NCI-H460 (cell line): ENCODE measurements at regions not wholly inside any gene's neighbourhood (a gene's known extent, or its start where the extent isn't known, plus 50 kb on each side); places are given as distances from the start of the nearest gene placed in this dataset.
"Not testable (repeated sequence)": the region's sequence is repeated elsewhere in the genome, so short reads cannot be mapped to it uniquely, and the experiment has no call there.

Experiments used
- DNase-seq: peaks from one replicate; pipeline ENCODE4 v3.0.0-alpha.2; 2016; ENCODE audit warnings: low read depth; ENCODE audit errors: extremely low read depth

DNA sequence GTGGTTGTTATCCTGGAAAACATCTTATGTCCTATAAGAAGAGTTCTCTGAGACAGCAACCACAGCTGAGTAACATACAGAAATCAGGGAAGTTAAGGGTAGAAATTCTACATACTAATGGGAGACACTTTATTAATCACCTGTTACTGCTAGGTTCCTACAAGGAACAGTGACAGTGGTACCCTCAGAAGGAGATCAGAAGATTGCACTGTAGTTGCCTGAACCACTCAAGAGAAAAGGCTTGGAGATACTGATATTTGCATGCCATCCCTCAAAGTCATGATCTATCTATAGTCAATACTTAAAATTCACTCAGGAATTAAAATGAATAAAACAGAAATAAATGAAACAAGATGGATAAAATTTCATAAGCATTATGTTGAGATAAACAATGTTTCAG, 136.0 kb downstream of the LMLN start:
- no peak for DNase-seq

DNA sequence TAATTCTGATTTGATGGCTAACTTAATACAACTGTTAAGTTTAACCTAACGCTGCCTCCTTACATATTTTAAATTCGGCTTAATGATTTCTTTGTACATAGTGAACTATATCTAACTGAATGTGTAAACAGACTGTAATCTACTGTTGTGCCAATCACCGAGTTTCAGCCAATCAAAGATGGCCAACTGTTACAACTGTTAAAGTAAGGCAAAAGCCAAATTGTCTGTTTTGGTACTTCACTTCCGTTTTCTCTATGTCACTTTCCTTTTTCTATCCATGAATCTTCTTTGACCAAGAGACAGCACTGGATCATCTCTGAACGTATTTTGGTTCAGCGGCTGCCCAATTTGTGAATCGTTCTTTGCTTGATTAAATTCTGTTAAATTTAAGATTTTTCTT, 137.0 kb downstream of the LMLN start:
- no peak for DNase-seq

DNA sequence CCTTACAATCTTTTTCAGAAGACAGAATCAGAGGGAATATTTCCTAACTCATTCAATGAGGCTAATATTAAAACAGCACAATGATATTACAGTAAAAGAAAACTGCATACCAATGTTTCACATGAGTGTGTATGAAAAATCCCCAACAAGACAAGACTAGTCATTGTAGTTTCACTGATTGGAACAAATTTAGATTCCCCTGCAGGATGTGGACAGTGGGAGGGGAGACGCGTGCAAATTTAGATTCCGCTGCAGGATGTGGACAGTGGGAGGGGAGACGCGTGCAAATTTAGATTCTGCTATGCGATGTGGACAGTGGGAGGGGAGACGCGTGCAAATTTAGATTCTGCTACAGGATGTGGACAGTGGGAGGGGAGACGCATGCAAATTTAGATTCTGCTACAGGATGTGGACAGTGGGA, 138.7 kb downstream of the LMLN start:
- DNase-seq = not testable (repeated sequence)

DNA sequence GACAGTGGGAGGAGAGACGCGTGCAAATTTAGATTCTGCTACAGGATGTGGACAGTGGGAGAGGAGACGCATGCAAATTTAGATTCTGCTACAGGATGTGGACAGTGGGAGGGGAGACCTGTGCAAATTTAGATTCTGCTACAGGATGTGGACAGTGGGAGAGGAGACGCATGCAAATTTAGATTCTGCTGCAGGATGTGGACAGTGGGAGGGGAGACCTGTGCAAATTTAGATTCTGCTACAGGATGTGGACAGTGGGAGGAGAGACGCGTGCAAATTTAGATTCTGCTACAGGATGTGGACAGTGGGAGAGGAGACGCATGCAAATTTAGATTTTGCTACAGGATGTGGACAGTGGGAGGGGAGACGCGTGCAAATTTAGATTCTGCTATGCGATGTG, 143.1 kb downstream of the LMLN start:
- DNase-seq = not testable (repeated sequence)

DNA sequence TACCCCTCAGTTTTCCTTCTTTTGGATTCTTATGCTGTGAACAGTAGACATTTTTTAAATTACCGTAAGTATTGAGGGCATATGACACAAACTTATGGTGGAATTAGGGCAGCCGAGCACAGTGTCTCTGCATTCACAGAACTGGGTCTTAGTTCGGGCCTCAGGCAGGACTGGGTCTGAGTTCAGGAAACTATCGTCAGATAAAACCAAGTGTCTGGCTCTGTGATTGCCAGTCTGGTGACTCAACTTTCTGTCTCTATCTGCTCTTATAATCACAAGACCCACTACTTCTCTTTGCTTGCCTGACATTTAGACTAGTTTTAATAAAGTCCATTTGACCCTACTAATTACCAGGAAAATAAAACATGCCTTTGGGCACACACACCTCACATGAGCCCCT, 146.2 kb downstream of the LMLN start:
- no peak for DNase-seq

DNA sequence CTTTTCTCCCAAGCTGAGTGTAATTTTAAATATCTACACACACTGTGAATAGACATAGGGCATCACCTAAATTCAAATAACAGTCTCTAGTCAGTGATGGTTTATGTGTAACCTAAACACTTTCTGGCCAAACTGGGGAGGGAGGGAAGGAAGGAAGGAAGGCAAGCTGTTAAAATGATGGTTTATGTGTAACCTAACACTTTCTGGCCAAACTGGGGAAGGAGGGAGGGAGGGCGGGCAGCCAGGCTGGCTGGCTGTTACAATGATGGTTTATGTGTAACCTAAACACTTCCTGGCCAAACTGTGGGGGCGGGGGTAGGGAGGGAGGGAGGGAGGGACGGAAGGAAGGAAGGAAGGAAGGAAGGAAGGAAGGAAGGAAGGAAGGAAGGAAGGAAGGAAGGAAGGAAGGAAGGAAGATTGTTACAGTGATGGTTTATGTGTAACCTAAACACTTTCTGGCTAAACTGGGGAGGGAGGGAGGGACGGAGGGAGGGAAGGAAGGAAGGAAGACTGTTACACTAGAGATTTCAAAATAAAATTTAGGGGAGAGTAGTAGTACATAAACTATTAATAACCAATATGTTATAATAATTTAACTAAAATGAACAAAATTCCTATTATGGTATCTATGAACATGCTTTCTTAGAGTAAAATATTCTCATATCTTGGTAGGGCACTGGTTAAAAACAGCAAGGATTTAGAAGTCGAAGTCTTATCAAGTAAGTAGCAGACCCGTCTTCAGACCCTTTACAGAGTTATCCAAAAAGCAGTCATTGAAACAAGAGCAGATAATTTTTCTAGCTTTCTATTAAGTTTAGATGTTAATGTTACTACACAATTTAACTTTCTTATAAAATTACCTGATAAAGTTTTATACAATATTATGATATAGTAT, 148.1 kb downstream of the LMLN start:
- DNase-seq = no peak

DNA sequence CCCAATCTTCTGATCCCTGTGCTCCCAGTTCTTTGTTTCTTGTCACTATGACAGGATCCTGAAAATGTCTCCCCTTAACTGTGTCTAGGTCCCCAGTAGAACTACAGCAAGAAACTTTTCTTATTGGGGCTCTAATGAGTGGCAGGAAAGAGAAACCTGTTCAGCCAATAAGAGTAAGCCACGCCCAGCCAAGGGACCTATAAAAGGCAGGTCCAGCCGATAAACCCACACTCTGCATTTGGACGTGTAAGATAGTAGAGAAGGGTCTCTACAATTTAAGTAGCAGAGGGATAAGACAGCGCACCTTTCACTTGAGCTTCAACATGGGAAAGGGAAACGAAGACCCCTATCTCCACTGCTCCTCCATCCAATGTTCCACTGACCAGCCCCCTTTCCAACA, 149.9 kb downstream of the LMLN start:
- no peak for DNase-seq

DNA sequence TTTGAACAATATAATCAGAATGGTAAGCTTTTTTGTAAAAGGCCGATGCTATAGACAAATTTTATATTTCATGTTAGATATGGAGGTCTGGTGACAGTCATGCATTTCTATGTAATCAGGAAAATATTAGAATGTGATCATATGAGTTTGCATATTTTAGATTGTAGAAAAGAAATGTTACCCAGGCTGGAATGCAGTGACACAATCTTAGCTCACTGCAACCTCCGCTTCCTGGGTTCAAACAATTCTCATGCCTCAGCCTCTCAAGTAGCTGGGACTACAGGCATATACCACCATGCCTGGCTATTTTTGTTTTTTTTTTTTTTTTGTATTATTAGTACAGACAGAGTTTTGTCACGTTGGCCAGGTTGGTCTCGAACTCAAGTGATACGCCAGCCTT, 152.0 kb downstream of the LMLN start:
- no peak for DNase-seq

DNA sequence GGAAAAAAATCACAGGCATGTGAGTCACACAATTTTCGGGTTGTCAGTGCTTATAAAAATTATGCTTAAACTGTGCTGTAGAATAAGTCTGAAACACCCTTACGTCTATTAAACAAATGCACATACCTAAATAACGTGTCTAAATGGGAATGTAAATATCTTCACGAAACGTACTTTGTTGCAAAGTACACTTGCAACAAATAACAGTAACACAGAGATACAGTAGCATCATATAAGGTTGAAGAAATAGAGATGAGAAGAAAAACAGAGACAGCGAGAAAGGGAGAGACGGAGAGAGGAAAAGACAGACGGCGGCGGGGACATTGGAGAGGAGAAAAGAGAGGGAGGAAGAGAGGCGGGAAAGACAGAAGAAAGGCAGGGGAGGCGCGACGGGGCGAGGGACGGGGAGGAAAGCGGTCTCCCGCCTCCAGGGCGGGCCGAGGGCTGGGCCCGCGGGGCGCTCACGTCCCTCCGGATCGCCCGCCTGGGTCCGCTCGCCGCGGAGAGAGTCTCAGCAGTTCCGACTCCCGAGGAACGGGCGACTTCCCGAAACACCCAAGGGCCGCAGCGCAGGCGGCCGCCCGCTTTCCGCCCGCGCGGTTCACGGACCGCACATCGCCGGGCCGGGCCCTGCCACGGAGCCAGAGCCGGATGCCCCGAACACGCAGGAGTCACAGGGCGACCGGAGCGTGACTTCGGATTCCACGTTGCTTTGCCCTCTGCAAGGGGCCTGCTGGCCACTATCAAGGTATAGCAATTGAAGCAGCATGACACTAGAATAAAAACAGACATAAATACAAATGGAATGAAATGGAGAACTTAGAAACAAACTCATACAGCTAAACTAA, 153.4 kb downstream of the LMLN start:
- no peak for DNase-seq

DNA sequence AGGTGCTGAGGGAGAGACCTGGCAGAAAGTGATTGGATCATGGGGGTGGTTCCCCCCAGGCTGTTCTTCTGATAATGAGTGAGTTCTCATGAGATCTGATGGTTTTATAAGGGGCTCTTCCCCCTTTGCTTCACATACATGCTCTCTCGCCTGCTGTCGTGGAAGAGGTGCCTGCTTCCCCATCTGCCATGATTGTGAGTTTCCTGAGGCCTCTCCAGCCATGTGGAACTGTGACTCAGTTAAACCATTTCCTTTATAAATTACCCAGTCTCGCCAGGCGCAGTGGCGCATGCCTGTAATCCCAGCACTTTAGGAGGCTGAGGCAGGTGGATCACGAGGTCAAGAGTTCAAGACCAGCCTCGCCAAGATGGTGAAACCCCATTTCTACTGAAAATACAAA, 154.5 kb downstream of the LMLN start:
- not testable (repeated sequence) for DNase-seq

DNA sequence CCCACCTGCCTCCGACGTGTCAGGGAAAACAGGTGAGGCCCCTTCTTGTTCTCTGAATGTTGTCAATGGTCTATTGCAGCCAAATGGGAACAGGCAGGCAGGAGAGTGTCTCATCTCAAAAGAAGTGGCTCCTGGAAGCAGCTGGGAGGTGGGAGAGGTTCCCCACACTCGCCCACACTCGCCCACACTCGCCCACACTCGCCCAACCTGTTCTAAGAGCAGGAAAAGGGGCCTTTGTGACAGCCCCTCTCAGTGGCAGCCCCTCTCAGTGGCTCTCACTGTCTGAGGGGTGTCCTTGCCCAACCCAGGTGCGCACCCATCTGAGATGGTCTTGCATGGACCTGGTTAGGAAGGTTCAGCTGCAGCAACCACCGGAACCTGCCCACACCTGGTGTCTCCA, 162.2 kb downstream of the LMLN start:
- DNase-seq = not testable (repeated sequence)

DNA sequence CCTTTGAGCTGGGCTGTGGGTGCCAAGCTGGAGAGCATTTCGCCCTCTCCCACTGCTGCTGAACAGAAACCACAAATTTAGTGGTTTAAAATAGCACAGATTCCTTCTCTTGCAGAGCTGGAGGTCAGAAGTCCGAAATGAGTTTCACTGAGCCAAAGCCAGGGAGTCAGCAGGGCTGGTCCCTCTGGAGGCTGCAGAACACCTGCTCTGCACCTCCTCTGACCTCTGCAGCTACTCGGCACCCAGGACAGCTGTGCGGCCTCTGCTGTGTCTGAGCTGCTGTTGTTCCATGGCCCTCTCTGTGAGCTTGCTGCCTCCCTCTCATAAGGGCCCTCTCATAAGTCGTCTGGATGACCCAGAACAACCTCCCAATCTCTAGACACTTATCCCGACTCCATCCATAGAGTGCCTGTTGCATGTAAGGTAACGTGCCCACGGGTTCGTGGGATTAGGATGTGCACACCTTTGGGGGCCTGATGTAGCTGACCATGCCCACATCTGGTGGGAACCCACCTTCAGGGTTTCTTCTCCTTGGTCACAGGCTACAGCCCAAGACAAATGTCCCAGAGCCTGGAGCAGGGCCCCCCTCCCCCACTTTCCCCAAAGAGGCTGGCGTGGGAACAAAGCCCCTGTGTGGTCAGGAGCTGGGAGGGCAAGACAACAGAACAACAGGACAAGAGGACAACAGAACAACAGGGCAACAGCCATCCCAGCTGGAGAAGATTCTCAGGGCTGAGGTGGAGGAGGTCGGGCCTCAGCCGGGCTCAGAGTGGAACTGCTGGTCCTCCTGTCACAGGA, 177.2 kb downstream of the LMLN start:
- not testable (repeated sequence) for DNase-seq

DNA sequence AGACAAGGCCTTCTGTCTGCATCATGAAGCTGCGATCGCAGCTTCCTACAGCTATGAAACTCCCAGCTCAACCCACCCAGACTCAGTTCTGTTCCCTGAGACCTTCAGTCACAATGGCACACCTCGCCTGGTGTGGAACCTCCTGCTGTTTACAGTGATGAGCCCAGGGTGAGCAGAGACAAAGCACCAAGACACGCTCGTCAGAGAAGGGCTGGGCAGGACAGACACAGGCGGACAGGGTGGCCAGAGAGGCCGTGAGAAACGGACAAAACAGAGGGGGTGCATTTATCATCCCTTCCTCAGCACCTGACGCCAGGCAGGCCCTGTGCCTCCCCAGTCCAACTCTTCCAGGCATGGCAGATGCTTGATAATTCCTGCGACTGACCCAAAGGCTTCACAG, 178.2 kb downstream of the LMLN start:
- DNase-seq = not testable (repeated sequence)

DNA sequence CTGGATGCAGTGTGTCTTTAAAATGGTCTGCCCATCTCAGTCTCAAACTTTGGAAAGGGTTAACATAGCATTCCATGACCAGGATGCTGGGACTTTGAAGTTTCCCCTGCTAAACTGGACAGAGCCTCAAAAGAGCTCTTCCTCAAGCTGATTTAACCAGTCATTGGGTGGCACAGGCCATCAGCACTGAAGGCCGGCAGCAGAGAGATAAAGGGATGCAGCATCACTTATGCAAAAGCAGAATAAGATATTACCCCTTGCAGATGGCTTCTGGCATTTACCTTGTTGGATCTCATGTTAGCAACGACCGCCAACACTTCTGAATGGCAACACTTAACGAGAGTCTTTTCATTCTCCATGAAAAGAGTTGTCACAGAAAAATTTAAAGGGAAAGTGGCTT, 179.0 kb downstream of the LMLN start:
- DNase-seq = not testable (repeated sequence)

DNA sequence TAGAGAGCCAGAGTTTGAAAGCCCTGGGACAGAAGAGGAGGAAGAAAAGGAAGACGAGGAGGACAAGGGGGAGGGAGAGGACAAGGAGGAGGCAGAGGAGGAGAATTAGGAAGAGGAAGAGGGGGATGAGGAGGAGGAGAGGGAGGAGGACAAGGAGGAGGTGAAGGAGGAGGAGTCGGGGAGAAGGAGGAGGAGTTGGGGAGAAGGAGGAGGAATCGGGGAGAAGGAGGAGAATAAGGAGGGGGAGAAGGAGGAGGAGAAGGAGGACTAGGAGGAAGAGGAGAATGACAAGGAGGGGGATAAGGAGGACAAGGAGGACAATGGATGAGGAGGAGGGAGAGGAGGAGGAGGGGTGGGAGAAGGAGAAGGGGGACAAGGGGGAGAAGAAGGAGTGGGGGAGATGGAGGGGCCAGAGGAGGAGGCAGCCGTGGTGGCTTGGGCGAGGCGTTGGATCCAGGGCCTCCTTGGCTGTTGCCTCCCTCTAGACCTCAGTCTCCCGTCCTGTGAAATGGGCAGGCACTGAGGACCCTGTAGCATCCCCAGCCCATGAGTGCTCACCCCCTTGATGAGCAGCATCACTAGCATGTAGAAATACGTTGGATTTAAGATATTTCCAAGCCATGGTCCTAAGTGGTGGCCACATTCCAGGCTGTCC, 179.6 kb downstream of the LMLN start:
- DNase-seq = not testable (repeated sequence)

DNA sequence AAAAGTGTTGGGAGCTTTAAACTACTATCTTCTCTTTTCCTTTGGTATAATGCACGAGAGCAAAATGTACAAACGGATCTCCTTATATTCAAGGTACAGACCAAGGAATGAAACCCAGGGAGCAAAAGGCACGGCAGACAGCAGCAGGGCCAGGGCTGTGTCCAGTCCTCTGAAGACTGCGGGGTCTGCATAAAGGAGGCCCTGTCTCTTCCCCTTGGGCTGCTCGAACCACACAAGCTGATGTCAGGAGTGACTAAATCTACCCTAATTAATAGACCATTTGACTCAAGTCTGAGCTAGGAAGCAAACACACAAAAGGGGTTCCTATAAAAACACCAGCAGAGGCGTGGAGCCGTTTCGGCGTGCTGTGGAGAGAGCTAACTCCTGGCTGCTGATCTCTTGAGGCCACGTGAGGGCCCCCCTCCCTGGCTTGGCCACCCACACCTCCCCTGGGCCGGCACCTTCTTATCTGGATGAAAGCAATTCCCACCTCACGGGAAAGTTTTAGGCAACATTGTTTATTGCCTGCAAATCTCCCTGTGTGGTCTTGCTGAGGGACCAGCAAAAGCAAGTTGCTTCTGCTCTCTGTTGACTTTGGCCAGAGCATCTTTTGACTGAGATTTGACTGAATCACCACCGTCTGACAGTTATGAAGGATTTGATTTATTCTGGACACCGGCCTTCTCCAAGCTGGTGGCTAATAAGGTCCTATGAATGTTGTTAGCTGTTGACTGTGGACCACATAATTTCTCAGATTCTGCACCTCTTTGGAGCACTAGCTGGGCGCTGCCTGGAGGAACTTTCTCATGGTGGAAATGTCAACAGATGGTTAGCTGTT, 183.5 kb downstream of the LMLN start:
- DNase-seq = not testable (repeated sequence)

DNA sequence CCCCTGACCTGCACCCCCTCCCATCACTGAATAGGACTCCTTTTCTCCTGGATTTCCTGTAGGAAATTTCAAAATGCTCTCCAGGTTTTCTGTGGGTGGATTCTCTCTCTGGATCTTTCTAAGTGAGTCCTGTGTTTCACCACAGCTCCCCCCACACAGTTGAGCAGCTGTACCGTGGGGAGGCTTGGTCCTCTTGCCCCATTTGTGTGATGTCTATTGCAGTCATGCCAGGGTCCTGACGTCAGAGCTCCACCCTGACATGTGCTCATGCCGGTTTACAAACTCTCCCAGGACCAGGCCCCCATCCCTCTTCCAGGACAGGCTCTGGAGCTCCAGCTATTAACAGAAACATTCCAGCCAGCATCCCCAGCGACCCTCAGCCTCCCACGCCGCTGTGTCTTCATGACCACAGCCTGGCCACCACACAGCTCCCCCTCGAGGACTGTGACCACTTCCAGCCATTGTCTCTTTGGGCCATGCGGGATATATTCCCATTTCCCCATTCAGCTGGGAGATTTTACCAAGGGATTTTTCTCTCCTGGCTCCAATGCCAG, 185.3 kb downstream of the LMLN start:
- not testable (repeated sequence) for DNase-seq

DNA sequence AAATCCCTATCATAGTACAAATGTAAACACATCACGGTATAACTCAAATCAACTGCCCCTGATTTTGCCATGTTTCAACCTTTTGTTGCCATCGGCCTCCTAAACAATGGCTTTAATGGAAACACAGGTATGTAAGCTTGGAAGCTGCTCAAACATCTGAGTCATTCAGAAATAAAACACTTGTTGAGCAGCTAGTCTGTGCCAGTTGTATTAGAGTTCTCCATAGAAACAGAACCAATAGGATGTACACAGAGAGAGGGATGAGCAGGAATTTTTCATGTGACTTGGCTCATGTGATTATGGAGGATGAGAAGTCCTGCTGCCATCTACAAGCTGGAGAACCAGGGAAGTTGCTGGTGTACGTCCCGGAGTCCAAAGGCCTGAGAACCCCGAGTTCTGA, 186.1 kb downstream of the LMLN start:
- not testable (repeated sequence) for DNase-seq

DNA sequence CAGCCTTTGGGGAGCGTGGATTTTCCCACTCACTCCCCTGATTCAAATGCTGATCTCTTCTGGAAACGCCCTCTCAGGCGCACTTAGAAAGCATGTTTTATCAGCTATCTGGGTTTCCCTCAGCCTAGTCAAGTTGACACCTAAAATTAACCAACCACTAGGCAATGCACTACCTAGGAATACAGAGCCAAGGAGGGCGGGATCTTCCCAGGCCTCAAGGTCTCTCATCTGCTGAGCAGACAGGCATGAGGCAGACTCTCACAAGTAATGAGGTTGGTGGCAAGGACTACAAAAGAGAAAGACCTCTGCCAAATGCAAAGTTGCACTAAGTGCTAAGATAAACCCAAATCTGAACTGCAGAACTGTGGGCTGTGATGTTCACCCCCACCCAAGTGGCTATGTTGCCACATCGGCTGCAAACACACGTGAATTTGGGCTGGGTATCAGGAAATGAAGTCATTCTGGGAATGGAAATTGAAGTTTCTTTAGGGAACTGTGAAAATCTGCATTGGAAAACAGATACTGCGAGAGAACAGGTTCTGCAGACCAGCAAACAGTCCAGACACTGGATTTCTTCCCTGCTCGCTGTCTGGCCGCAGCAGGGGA, 186.6 kb downstream of the LMLN start:
- DNase-seq = not testable (repeated sequence)
